Mucosa of rectum (tissue), 2 donors: ENCODE measurements at regions not wholly inside any gene's neighbourhood (a gene's known extent, or its start where the extent isn't known, plus 50 kb on each side); places are given as distances from the start of the nearest gene placed in this dataset.

ENCODE experiments used
- H3K27ac ChIP-seq, 2 donors: one replicate each; pipeline ENCODE4 v1.7.0; 2013; ENCODE audit warnings: inconsistent platforms in 2 of 2, low read depth in 2 of 2, low read length in 2 of 2
- H3K27me3 ChIP-seq, 2 donors: one replicate each; pipeline ENCODE4 v1.7.0; 2013; ENCODE audit warnings: low read length in 2 of 2; ENCODE audit not compliant: control insufficient read depth in 2 of 2, insufficient read depth in 2 of 2
- H3K36me3 ChIP-seq, 2 donors: one replicate each; pipeline ENCODE4 v1.7.0; 2013; ENCODE audit warnings: low read length in 2 of 2; ENCODE audit not compliant: control insufficient read depth in 2 of 2, insufficient read depth in 2 of 2
- H3K4me1 ChIP-seq, 2 donors: one replicate each; pipeline ENCODE4 v1.7.0; 2013; ENCODE audit warnings: low read length in 2 of 2, mild to moderate bottlenecking in 1 of 2; ENCODE audit not compliant: control insufficient read depth in 2 of 2, insufficient read depth in 2 of 2
- H3K4me3 ChIP-seq, 2 donors: one replicate each; pipeline ENCODE4 v1.7.0; 2013; ENCODE audit warnings: low read length in 2 of 2
- H3K9ac ChIP-seq, 2 donors: one replicate each; pipeline ENCODE4 v1.7.0; 2013; ENCODE audit warnings: low read length in 2 of 2, low read depth in 1 of 2, mild to moderate bottlenecking in 1 of 2
- H3K9me3 ChIP-seq, 2 donors: one replicate each; pipeline ENCODE4 v1.7.0; 2013; ENCODE audit warnings: low read length in 2 of 2; ENCODE audit not compliant: control insufficient read depth in 2 of 2
- donor health status: healthy.
- donor health status: Normal muscosa, but diverticular disease.

- Histone ChIP-seq H3K27ac (no peak overlapping the region), H3K4me3 (no peak overlapping the region), H3K4me1 (no peaks in the 10 kb centered on the region), H3K9me3 (no peaks in the 10 kb centered on the region), H3K36me3 (no peaks in the 10 kb centered on the region), H3K27me3 (no peaks in the 10 kb centered on the region), H3K9ac (no peak overlapping the region)
Measured at GRCh38 chr20:6909608-6910007, 142.1 kb downstream of the BMP2 start.

- Histone ChIP-seq H3K27ac (no peak overlapping the region), H3K4me3 (no peak overlapping the region), H3K9ac (no peak overlapping the region), H3K4me1 (no peaks in the 10 kb centered on the region), H3K9me3 (no peaks in the 10 kb centered on the region), H3K27me3 (no peaks in the 10 kb centered on the region), H3K36me3 (no peaks in the 10 kb centered on the region)
Measured at GRCh38 chr20:6914986-6915385, 147.5 kb downstream of the BMP2 start.

DNA sequence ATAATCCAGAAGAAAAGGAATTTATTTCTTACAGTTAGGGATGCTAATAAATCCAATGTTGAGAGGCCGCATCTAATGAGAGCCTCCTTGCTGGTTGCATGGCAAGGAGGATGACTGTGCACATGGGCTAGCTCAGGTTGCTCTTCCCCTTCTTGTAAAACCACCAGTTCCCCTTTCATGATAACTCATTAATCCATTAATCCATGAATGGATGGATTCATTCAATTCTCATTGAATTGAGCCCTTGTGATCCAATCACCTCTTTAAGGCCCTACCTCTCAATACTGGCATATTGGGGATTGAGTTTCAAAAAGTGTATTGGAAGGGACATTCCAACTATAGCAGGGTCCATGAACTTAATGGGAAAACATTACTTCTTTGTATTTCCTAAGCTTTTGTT is 149.5 kb downstream of the BMP2 start:
- no peaks in the 10 kb centered on the region for H3K4me1 ChIP-seq
- no peak overlapping the region for H3K4me3 ChIP-seq
- peaks cover 0 to 2% of the 10 kb centered on the region in 2 donors for H3K27me3 ChIP-seq
- H3K27ac ChIP-seq, result no peak overlapping the region
- no peaks in the 10 kb centered on the region for H3K9me3 ChIP-seq
- H3K36me3 ChIP-seq, result no peaks in the 10 kb centered on the region
- no peak overlapping the region for H3K9ac ChIP-seq

- H3K27ac ChIP-seq, result no peak overlapping the region
- H3K4me1 ChIP-seq, result no peaks in the 10 kb centered on the region
- no peak overlapping the region for H3K4me3 ChIP-seq
- no peaks in the 10 kb centered on the region for H3K36me3 ChIP-seq
- H3K9ac ChIP-seq, result no peak overlapping the region
- H3K9me3 ChIP-seq, result no peaks in the 10 kb centered on the region
- peaks cover 0 to 2% of the 10 kb centered on the region in 2 donors for H3K27me3 ChIP-seq
Measured at GRCh38 chr20:6919792-6920468, 152.4 kb downstream of the BMP2 start.

DNA sequence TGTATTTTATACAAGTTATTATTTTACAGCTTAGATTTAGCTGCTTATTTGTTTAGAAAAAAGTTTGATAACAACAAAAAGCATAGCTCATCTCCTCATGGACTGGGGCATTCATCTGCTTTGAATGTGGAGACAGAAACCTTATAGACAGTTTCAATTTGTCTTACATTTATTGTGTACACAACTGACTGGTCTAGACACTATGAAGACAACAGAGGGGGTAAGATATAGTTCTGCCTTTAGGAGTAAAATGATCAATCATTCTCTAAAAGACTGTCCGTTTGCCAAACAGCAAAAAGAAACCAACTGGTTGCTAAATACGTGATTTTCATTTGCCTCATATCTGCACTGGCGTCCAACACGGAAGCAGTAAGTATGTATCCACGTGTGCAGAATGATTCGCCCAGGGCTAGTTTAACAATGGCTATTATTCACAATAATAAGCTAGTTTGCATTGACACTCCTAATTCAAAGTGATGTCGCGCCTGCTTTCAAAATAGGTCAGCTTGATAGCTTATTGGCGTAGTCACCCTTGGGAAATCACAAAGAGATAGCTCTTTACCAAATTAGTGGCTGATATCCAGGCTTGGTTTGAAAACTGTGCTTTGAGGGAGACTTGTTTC is 153.6 kb downstream of the BMP2 start:
- Histone ChIP-seq H3K27me3 (peaks cover 0 to 2% of the 10 kb centered on the region in 2 donors), H3K27ac (no peak overlapping the region), H3K4me3 (no peak overlapping the region), H3K9me3 (no peaks in the 10 kb centered on the region), H3K36me3 (no peaks in the 10 kb centered on the region), H3K9ac (no peak overlapping the region), H3K4me1 (no peaks in the 10 kb centered on the region)

DNA sequence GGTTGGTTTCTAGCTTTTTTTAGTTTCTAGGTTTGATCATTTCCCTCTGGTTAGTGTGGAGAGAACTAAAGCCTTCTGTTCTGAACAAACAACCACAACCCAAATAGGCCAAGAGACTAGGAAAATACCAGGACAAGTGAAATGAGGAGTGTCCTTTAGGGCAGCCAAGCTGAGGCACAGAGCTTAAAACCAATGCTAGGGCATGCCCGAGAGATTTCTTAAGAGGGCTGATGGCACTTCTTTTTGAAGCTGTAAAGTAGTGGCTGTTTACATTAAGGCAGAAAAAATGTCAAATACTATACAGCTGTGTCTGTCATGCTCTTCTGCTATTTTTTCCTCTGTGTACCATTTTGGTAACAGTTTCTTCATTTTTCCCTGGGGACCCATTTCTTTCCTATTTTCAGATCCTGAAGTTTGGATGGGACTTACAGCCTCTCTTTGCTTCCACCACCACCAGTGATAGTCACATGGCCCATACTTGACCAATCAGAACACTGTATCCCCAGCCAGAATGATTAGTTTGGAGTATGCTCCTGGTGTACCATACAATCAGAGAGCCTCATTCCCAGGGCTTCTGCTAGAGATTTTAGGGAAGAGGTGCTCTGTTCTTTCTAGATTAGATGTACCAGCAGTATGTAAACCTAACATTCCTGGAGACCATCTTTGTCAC is 154.4 kb downstream of the BMP2 start:
- Histone ChIP-seq H3K36me3 (no peaks in the 10 kb centered on the region), H3K4me3 (no peak overlapping the region), H3K4me1 (no peaks in the 10 kb centered on the region), H3K27me3 (peaks cover 0 to 2% of the 10 kb centered on the region in 2 donors), H3K27ac (no peak overlapping the region), H3K9me3 (no peaks in the 10 kb centered on the region), H3K9ac (no peak overlapping the region)

- H3K27me3 ChIP-seq, result peaks cover 0 to 2% of the 10 kb centered on the region in 2 donors
- no peak overlapping the region for H3K9ac ChIP-seq
- H3K4me3 ChIP-seq, result no peak overlapping the region
- no peaks in the 10 kb centered on the region for H3K9me3 ChIP-seq
- H3K27ac ChIP-seq, result no peak overlapping the region
- H3K4me1 ChIP-seq, result no peaks in the 10 kb centered on the region
- no peaks in the 10 kb centered on the region for H3K36me3 ChIP-seq
Measured at GRCh38 chr20:6924681-6925080, 157.2 kb downstream of the BMP2 start.

GRCh38 chr20:6925744-6926278 is 158.3 kb downstream of the BMP2 start:
- Histone ChIP-seq H3K4me3 (no peak overlapping the region), H3K36me3 (no peaks in the 10 kb centered on the region), H3K27ac (no peak overlapping the region), H3K9ac (no peak overlapping the region), H3K9me3 (no peaks in the 10 kb centered on the region), H3K27me3 (peaks cover 0 to 2% of the 10 kb centered on the region in 2 donors), H3K4me1 (no peaks in the 10 kb centered on the region)

GRCh38 chr20:6940048-6940447 is 172.6 kb downstream of the BMP2 start:
- Histone ChIP-seq H3K9ac (no peak overlapping the region), H3K4me3 (no peak overlapping the region), H3K4me1 (no peaks in the 10 kb centered on the region), H3K9me3 (no peaks in the 10 kb centered on the region), H3K27ac (no peak overlapping the region), H3K27me3 (no peaks in the 10 kb centered on the region), H3K36me3 (no peaks in the 10 kb centered on the region)

- H3K9me3 ChIP-seq, result no peaks in the 10 kb centered on the region
- no peaks in the 10 kb centered on the region for H3K27me3 ChIP-seq
- no peak overlapping the region for H3K4me3 ChIP-seq
- no peaks in the 10 kb centered on the region for H3K36me3 ChIP-seq
- no peak overlapping the region for H3K27ac ChIP-seq
- H3K9ac ChIP-seq, result no peak overlapping the region
- H3K4me1 ChIP-seq, result no peaks in the 10 kb centered on the region
Measured at GRCh38 chr20:6940876-6941275, 173.4 kb downstream of the BMP2 start.
